Vagina (tissue), 2 donors: ENCODE measurements at regions not wholly inside any gene's neighbourhood (a gene's known extent, or its start where the extent isn't known, plus 50 kb on each side); places are given as distances from the start of the nearest gene placed in this dataset.

Source experiments
- POLR2A ChIP-seq, 2 donors: fragments of 450-650 bp; IDR thresholded peaks; one replicate each; pipeline ENCODE4 v1.6.1; 2017; ENCODE audit warnings: antibody characterized with exemption in 2 of 2, mild to moderate bottlenecking in 2 of 2, moderate library complexity in 2 of 2
- POLR2AphosphoS5 ChIP-seq, 2 donors: sonication (generic); formaldehyde crosslinking; IDR thresholded peaks; one replicate each; pipeline ENCODE4 v1.9.0; 2017; ENCODE audit warnings: antibody characterized with exemption in 2 of 2, mild to moderate bottlenecking in 2 of 2, low read depth in 1 of 2; ENCODE audit not compliant: insufficient read depth in 1 of 2
- TF ChIP-seq, protein P1 (sequence below), 3 experiments: fragments of 450-650 bp in 2 of 3; fragments of 200-600 bp in 1 of 3; sonication (generic) in 1 of 3; IDR thresholded peaks; one replicate each; pipeline ENCODE4 v1.5.1; 2017 to 2019; ENCODE audit warnings: antibody characterized with exemption in 3 of 3, mild to moderate bottlenecking in 2 of 3, moderate library complexity in 2 of 3

DNA sequence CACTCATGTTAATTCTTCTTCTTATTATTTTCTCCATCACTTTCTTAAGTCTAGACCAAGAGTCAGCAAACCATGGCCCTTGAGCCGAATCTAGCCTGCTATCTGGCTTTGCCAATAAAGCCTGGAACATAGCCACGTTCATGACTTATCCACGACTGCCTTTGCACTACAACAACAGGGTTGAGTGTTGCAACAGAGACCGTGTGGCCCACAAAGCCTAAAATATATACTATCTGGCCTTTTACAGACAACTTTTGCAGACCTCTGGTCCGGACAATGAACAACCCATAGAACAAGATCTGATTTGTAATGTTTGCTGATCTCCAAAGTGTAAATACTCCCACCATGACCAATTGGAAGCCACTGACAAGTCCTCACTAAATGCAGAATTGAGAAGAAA lies 140.5 kb upstream of the CDYL start:
- TF ChIP-seq POLR2AphosphoS5 (IDR thresholded peaks at IDR 0.05; ENCODE audit: insufficient read depth in 1 of 2, low read depth in 1 of 2) (no peak), POLR2A (IDR thresholded peaks at IDR 0.05) (no peak)
- TF ChIP-seq, protein P1, sequence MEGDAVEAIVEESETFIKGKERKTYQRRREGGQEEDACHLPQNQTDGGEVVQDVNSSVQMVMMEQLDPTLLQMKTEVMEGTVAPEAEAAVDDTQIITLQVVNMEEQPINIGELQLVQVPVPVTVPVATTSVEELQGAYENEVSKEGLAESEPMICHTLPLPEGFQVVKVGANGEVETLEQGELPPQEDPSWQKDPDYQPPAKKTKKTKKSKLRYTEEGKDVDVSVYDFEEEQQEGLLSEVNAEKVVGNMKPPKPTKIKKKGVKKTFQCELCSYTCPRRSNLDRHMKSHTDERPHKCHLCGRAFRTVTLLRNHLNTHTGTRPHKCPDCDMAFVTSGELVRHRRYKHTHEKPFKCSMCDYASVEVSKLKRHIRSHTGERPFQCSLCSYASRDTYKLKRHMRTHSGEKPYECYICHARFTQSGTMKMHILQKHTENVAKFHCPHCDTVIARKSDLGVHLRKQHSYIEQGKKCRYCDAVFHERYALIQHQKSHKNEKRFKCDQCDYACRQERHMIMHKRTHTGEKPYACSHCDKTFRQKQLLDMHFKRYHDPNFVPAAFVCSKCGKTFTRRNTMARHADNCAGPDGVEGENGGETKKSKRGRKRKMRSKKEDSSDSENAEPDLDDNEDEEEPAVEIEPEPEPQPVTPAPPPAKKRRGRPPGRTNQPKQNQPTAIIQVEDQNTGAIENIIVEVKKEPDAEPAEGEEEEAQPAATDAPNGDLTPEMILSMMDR (IDR thresholded peaks at IDR 0.05): no peak
